GM12878 (cell line): ENCODE measurements at regions not wholly inside any gene's neighbourhood (a gene's known extent, or its start where the extent isn't known, plus 50 kb on each side); places are given as distances from the start of the nearest gene placed in this dataset.

Experiments used
- CUX1 ChIP-seq: IDR thresholded peaks from 2 replicates; pipeline ENCODE4 v1.6.1; 2012; ENCODE audit warnings: improper control_type of control experiment, low read depth, low read length; ENCODE audit not compliant: insufficient replicate concordance
- MLLT1 ChIP-seq: fragments of 450-650 bp; IDR thresholded peaks from 2 replicates; pipeline ENCODE4 v1.6.1; 2016; ENCODE audit warnings: mild to moderate bottlenecking
- PBX3 ChIP-seq: IDR thresholded peaks from 2 replicates; pipeline ENCODE4 v1.6.1; 2011; ENCODE audit warnings: mild to moderate bottlenecking, low read depth, low read length, moderate library complexity; ENCODE audit not compliant: insufficient replicate concordance
- RCOR1 ChIP-seq: conservative IDR thresholded peaks from 2 replicates; pipeline ENCODE4 v1.6.1; 2012; ENCODE audit warnings: low read depth, low read length, improper control_type of control experiment
- SMARCA5 ChIP-seq: fragments of 450-650 bp; IDR thresholded peaks from 2 replicates; pipeline ENCODE4 v1.6.1; 2017; ENCODE audit warnings: mild to moderate bottlenecking
- SPI1 ChIP-seq: IDR thresholded peaks from 2 replicates; pipeline ENCODE4 v1.6.1; 2011; ENCODE audit warnings: low read depth, mild to moderate bottlenecking, low read length, moderate library complexity, borderline replicate concordance; ENCODE audit not compliant: insufficient read depth
- TAF1 ChIP-seq: IDR thresholded peaks from 2 replicates; pipeline ENCODE4 v1.6.1; 2011; ENCODE audit warnings: mild to moderate bottlenecking, low read depth, low read length, borderline replicate concordance
- ZZZ3 ChIP-seq: IDR thresholded peaks from 2 replicates; pipeline ENCODE4 v1.6.1; 2011; ENCODE audit warnings: low read depth; ENCODE audit not compliant: control insufficient read depth, insufficient read length

- TF ChIP-seq CUX1 (no peak), SMARCA5 (no peak), PBX3 (no peak), MLLT1 (no peak), ZZZ3 (no peak), RCOR1 (no peak), TAF1 (no peak), SPI1 (no peak)
Measured at GRCh38 chr14:100416081-100416680, 93.0 kb downstream of the SLC25A47 start (continued).
